PC-9 (cell line): ENCODE measurements at regions not wholly inside any gene's neighbourhood (a gene's known extent, or its start where the extent isn't known, plus 50 kb on each side); places are given as distances from the start of the nearest gene placed in this dataset.

Experiments
- BruUV-seq: library from RNA; stranded (reverse); fragments of 400-500 nt; replicated peaks from 2 replicates; lab custom pipeline; 2021; lab: Mats Ljungman, UMichigan
- CTCF ChIA-PET: fragments of 300-600 bp; sonication (Branson Sonifier 250); formaldehyde crosslinking; loops from one replicate; lab custom pipeline; 2022; ENCODE audit warnings: antibody characterized with exemption; lab: Charles Lee
- POLR2A ChIA-PET: fragments of 300-600 bp; sonication (Branson Sonifier 250); formaldehyde crosslinking; loops from one replicate; lab custom pipeline; 2022; ENCODE audit warnings: antibody characterized with exemption; ENCODE audit not compliant: unreplicated experiment; lab: Charles Lee
- DNase-seq, 2 experiments: peaks; one replicate each; pipeline versions ENCODE4 v3.0.0 to v3.0.0-alpha.2; 2015 to 2022; ENCODE audit warnings: mixed read lengths in 1 of 2
- H2AFZ ChIP-seq: fragments of 200-600 bp; sonication (generic); 2 replicates; pipeline ENCODE4 v1.8.1; 2017; ENCODE audit warnings: antibody characterized with exemption
- H3F3A ChIP-seq: fragments of 200-600 bp; sonication (generic); 2 replicates; pipeline ENCODE4 v1.8.1; 2017; ENCODE audit warnings: antibody characterized with exemption, mild to moderate bottlenecking, low read depth; ENCODE audit not compliant: insufficient read depth
- H3K27ac ChIP-seq: fragments of 200-600 bp; sonication (generic); 2 replicates; pipeline ENCODE4 v1.6.1; 2016; ENCODE audit warnings: mixed run types
- H3K27me3 ChIP-seq: fragments of 200-600 bp; sonication (generic); 2 replicates; pipeline ENCODE4 v1.6.1; 2016; ENCODE audit warnings: low read depth, mixed run types; ENCODE audit not compliant: insufficient read depth
- H3K36me3 ChIP-seq: fragments of 200-600 bp; sonication (generic); 2 replicates; pipeline ENCODE4 v1.6.1; 2016; ENCODE audit warnings: low read depth, mixed run types
- H3K4me1 ChIP-seq: fragments of 200-600 bp; sonication (generic); replicated peaks from 2 replicates; pipeline ENCODE4 v1.6.1; 2016; ENCODE audit warnings: mixed run types; ENCODE audit not compliant: insufficient read depth
- H3K4me2 ChIP-seq: fragments of 200-600 bp; sonication (generic); 2 replicates; pipeline ENCODE4 v1.6.1; 2017; ENCODE audit warnings: mixed run types
- H3K4me3 ChIP-seq: fragments of 200-600 bp; sonication (generic); 2 replicates; pipeline ENCODE4 v1.6.1; 2016; ENCODE audit warnings: mixed run types
- H3K79me2 ChIP-seq: fragments of 200-600 bp; sonication (generic); 2 replicates; pipeline ENCODE4 v1.6.1; 2017; ENCODE audit warnings: low read depth, mixed run types
- H3K9me2 ChIP-seq: fragments of 200-600 bp; sonication (generic); 2 replicates; pipeline ENCODE4 v1.8.1; 2017; ENCODE audit warnings: mild to moderate bottlenecking; ENCODE audit not compliant: insufficient read depth
- H3K9me3 ChIP-seq: fragments of 200-600 bp; sonication (generic); 2 replicates; pipeline ENCODE4 v1.8.1; 2016; ENCODE audit warnings: low read depth; ENCODE audit not compliant: insufficient read depth
- H4K20me1 ChIP-seq: fragments of 200-600 bp; sonication (generic); 2 replicates; pipeline ENCODE4 v1.8.1; 2017; ENCODE audit not compliant: insufficient read depth
- CTCF ChIP-seq: fragments of 200-600 bp; sonication (generic); conservative IDR thresholded peaks from 2 replicates; pipeline ENCODE4 v1.6.1; 2017; ENCODE audit warnings: mixed run types, antibody characterized with exemption, mild to moderate bottlenecking, moderate library complexity
- EZH2 ChIP-seq: fragments of 200-600 bp; sonication (generic); IDR thresholded peaks from 2 replicates; pipeline ENCODE4 v1.8.0; 2017; ENCODE audit warnings: antibody characterized with exemption, low read depth
- intact Hi-C: fragments of 100-400 bp; cut with micrococcal nuclease; formaldehyde crosslinking; loops from one replicate; pipeline ENCODE4 v1.10.0; 2022; ENCODE audit not compliant: unreplicated experiment

GRCh38 chr14:42469637-42470426 is 863.2 kb downstream of the LRFN5 start:
- no peaks in the 10 kb centered on the region for H3K9me2 ChIP-seq
- POLR2A ChIA-PET, result no interaction called here
- no TSS peak for BruUV-seq

GRCh38 chr14:42460673-42461072 is 854.0 kb downstream of the LRFN5 start:
- TF ChIP-seq EZH2 (no peak), CTCF (no peak)
- Histone ChIP-seq H4K20me1 (no peaks in the 10 kb centered on the region; the same call in 1 of the 2 replicates), H2AFZ (no peak overlapping the region), H3K9me2 (no peaks in the 10 kb centered on the region), H3K9me3 (no peaks in the 10 kb centered on the region), H3K4me2 (no peak overlapping the region), H3K4me3 (no peak overlapping the region), H3K27me3 (no peaks in the 10 kb centered on the region), H3K4me1 (no peaks in the 10 kb centered on the region), H3K79me2 (no peaks in the 10 kb centered on the region), H3K36me3 (no peaks in the 10 kb centered on the region), H3F3A (no peaks in the 10 kb centered on the region), H3K27ac (no peak overlapping the region)
- BruUV-seq, result no TSS peak
- no peak for DNase-seq
- CTCF ChIA-PET, result no interaction called here
- POLR2A ChIA-PET, result no interaction called here
- intact Hi-C loops, result no loop called here

More at GRCh38 chr14:42469637-42470426, 863.2 kb downstream of the LRFN5 start:
- no peak overlapping the region for H3K27ac ChIP-seq
- intact Hi-C loops, result no loop called here
- H4K20me1 ChIP-seq, result no peaks in the 10 kb centered on the region
- H3K36me3 ChIP-seq, result no peaks in the 10 kb centered on the region
- TF ChIP-seq CTCF, result no peak
- no peak for TF ChIP-seq EZH2
- CTCF ChIA-PET, result no interaction called here
- H3K4me3 ChIP-seq, result no peak overlapping the region
- H3K79me2 ChIP-seq, result no peaks in the 10 kb centered on the region
- H3K4me2 ChIP-seq, result peak overlapping the region; percentile 36; the same call in 1 of the 2 replicates
- peak overlapping the region; percentile 69 for H2AFZ ChIP-seq
- H3K27me3 ChIP-seq, result no peaks in the 10 kb centered on the region
- no peaks in the 10 kb centered on the region for H3K9me3 ChIP-seq
- no peaks in the 10 kb centered on the region for H3F3A ChIP-seq
- no peak for DNase-seq
- H3K4me1 ChIP-seq, result no peaks in the 10 kb centered on the region

GRCh38 chr14:42459171-42459685 is 852.6 kb downstream of the LRFN5 start:
- Histone ChIP-seq H3K9me2 (no peaks in the 10 kb centered on the region), H3K4me1 (no peaks in the 10 kb centered on the region), H3K36me3 (no peaks in the 10 kb centered on the region), H3K4me2 (no peak overlapping the region), H3K4me3 (no peak overlapping the region), H3K9me3 (no peaks in the 10 kb centered on the region), H4K20me1 (no peaks in the 10 kb centered on the region; the same call in 1 of the 2 replicates), H3K27ac (no peak overlapping the region), H3F3A (no peaks in the 10 kb centered on the region), H3K27me3 (no peaks in the 10 kb centered on the region), H3K79me2 (no peaks in the 10 kb centered on the region), H2AFZ (no peak overlapping the region)
- no peak for DNase-seq
- TF ChIP-seq EZH2, result no peak
- no peak for TF ChIP-seq CTCF
- no TSS peak for BruUV-seq
- ChIA-PET POLR2A (no interaction called here), CTCF (no interaction called here)
- intact Hi-C loops, result no loop called here
